ENCODE measurements at regions not wholly inside any gene's neighbourhood (a gene's known extent, or its start where the extent isn't known, plus 50 kb on each side); places are given as distances from the start of the nearest gene placed in this dataset.
"Not testable (repeated sequence)": the region's sequence is repeated elsewhere in the genome, so short reads cannot be mapped to it uniquely, and the experiment has no call there.

- no peak for DNase-seq (ENCODE audit: low spot score)
- TF ChIP-seq CTCF (IDR thresholded peaks at IDR 0.05; ENCODE audit: extremely low read depth, missing control alignments), result no peak
Observed at GRCh38 chr7:86130268-86130667, 513.4 kb upstream of the GRM3 start.

- no peak for TF ChIP-seq CTCF (IDR thresholded peaks at IDR 0.05; ENCODE audit: extremely low read depth, missing control alignments)
Observed at GRCh38 chr7:86123476-86123875, 520.2 kb upstream of the GRM3 start.

DNA sequence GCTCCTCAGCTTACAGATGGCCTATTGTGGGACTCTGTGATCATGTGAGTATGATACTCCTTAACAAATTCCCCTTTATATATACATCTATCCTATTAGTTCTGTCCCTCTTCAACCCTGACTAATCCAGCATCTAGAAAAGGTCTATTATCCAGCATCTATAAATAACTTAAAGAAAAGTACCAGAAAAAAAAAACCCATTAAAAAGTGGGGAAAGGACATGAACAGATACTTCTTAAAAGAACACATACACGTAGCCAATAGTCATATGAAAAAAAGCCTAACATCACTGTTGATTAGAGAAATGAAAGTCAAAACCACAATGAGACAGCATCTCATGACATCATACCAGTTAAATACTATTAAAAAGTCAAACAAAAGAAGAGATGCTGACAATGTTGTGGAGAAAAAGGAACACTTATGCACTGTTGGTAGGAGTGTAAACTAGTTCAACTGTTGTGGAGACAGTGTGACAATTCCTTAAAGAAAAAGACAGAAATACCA is 549.5 kb upstream of the GRM3 start:
- no peak for TF ChIP-seq CTCF (IDR thresholded peaks at IDR 0.05; ENCODE audit: extremely low read depth, missing control alignments)
- no peak for DNase-seq (ENCODE audit: low spot score)

More at GRCh38 chr7:86123476-86123875, 520.2 kb upstream of the GRM3 start:
- DNase-seq (ENCODE audit: low spot score), result no peak

- DNase-seq (ENCODE audit: low spot score), result no peak
- no peak for TF ChIP-seq CTCF (IDR thresholded peaks at IDR 0.05; ENCODE audit: extremely low read depth, missing control alignments)
Observed at GRCh38 chr7:86091369-86091768, 552.3 kb upstream of the GRM3 start.

DNA sequence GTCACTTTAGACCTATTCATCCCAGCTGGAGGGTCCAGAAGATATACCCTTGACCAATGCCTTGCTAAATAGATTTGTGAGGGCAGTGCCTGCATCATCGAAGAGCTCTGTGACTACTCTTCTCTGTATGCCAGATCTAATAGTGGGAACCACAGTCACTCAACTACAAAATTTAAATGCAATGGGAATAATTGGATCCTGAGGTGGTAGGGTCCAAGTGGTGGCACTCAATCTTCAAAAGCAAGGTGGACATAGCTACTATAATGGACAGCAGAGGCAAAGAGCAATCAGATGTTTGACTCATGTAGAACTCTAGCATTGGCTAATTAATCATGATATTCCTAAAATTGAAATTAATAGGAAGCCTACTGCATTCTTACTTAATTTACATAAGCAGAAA is 554.3 kb upstream of the GRM3 start:
- TF ChIP-seq CTCF (IDR thresholded peaks at IDR 0.05; ENCODE audit: extremely low read depth, missing control alignments), result no peak
- DNase-seq (ENCODE audit: low spot score), result no peak

DNA sequence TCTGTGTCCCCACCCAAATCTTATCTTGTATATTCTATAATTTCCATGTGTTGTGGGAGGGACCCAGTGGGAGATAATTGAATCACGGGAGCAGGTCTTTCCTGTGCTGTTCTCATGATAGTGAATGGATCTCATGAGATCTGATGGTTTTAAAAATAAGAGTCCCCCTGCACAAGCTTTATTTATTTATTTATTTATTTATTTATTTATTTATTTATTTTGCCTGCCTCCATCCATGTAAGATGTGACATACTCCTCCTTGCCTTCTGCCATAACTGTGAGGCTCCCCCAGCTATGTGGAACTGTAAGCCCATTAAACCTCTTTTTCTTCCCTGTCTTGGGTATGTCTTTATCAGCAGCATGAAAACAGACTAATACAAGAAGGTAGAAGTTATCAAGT is 579.1 kb upstream of the GRM3 start:
- DNase-seq (ENCODE audit: low spot score), result not testable (repeated sequence)

GRCh38 chr7:86058649-86059048 is 585.1 kb upstream of the GRM3 start:
- TF ChIP-seq CTCF (IDR thresholded peaks at IDR 0.05; ENCODE audit: extremely low read depth, missing control alignments), result no peak
- no peak for DNase-seq (ENCODE audit: low spot score)

GRCh38 chr7:86050918-86051317 is 592.8 kb upstream of the GRM3 start:
- no peak for TF ChIP-seq CTCF (IDR thresholded peaks at IDR 0.05; ENCODE audit: extremely low read depth, missing control alignments)
- DNase-seq (ENCODE audit: low spot score), result no peak
